A673 (cell line): ENCODE measurements at regions not wholly inside any gene's neighbourhood (a gene's known extent, or its start where the extent isn't known, plus 50 kb on each side); places are given as distances from the start of the nearest gene placed in this dataset.

Experiments
- BruUV-seq: library from RNA; stranded (reverse); fragments of 400-500 nt; replicated peaks from 2 replicates; lab custom pipeline; 2021; lab: Mats Ljungman, UMichigan
- CTCF ChIA-PET: fragments of 300-600 bp; sonication (Branson Sonifier 250); formaldehyde crosslinking; loops from one replicate; lab custom pipeline; 2022; ENCODE audit warnings: antibody characterized with exemption; lab: Charles Lee
- POLR2A ChIA-PET: fragments of 300-600 bp; sonication (Branson Sonifier 250); formaldehyde crosslinking; loops from one replicate; lab custom pipeline; 2022; ENCODE audit warnings: antibody characterized with exemption; ENCODE audit not compliant: low non-redundant PET; lab: Charles Lee
- DNase-seq: peaks from one replicate; pipeline ENCODE4 v3.0.0-alpha.2; 2015; ENCODE audit warnings: low spot score
- H3K27ac ChIP-seq: fragments of 200-600 bp; sonication (generic); 2 replicates; pipeline ENCODE4 v1.5.1; 2016; ENCODE audit warnings: mixed run types, low read depth, mild to moderate bottlenecking, mixed read lengths, antibody characterized with exemption, low read length; ENCODE audit not compliant: poor library complexity, severe bottlenecking
- H3K27me3 ChIP-seq: fragments of 200-600 bp; sonication (generic); replicated peaks from 2 replicates; pipeline ENCODE4 v1.6.1; 2017; ENCODE audit warnings: mixed run types, low read depth, mild to moderate bottlenecking, mixed read lengths, antibody characterized with exemption, low read length; ENCODE audit not compliant: insufficient read depth, poor library complexity
- H3K36me3 ChIP-seq: fragments of 200-600 bp; sonication (generic); 2 replicates; pipeline ENCODE4 v1.6.1; 2016; ENCODE audit warnings: mixed run types, mild to moderate bottlenecking, mixed read lengths, antibody characterized with exemption, low read length; ENCODE audit not compliant: insufficient read depth, poor library complexity, severe bottlenecking
- H3K4me1 ChIP-seq: fragments of 200-600 bp; sonication (generic); 2 replicates; pipeline ENCODE4 v1.6.1; 2017; ENCODE audit warnings: mixed run types, mild to moderate bottlenecking, mixed read lengths, antibody characterized with exemption, low read length; ENCODE audit not compliant: insufficient read depth, poor library complexity, severe bottlenecking
- H3K4me3 ChIP-seq: fragments of 200-600 bp; sonication (generic); 2 replicates; pipeline ENCODE4 v1.5.1; 2016; ENCODE audit warnings: low read depth, mixed run types, mild to moderate bottlenecking, mixed read lengths, low read length; ENCODE audit not compliant: poor library complexity, severe bottlenecking
- H3K9me3 ChIP-seq: fragments of 200-600 bp; sonication (generic); 2 replicates; pipeline ENCODE4 v1.6.1; 2016; ENCODE audit warnings: mixed run types, low read depth, mild to moderate bottlenecking, mixed read lengths, antibody characterized with exemption, low read length; ENCODE audit not compliant: poor library complexity, severe bottlenecking
- CTCF ChIP-seq: fragments of 300-800, 200-600 bp; sonication (generic); conservative IDR thresholded peaks from 2 replicates; pipeline ENCODE4 v1.5.1; 2017; ENCODE audit warnings: low read depth, mild to moderate bottlenecking, antibody characterized with exemption, low read length, moderate library complexity, mixed read lengths
- EZH2 ChIP-seq: fragments of 200-600 bp; sonication (generic); IDR thresholded peaks from 2 replicates; pipeline ENCODE4 v1.6.1; 2017; ENCODE audit warnings: borderline replicate concordance, low read depth, mild to moderate bottlenecking, mixed read lengths, antibody characterized with exemption, low read length; ENCODE audit not compliant: poor library complexity, severe bottlenecking
- intact Hi-C: fragments of 100-400 bp; cut with micrococcal nuclease; formaldehyde crosslinking; loops from one replicate; pipeline ENCODE4 v1.10.0; 2022; ENCODE audit not compliant: unreplicated experiment

DNA sequence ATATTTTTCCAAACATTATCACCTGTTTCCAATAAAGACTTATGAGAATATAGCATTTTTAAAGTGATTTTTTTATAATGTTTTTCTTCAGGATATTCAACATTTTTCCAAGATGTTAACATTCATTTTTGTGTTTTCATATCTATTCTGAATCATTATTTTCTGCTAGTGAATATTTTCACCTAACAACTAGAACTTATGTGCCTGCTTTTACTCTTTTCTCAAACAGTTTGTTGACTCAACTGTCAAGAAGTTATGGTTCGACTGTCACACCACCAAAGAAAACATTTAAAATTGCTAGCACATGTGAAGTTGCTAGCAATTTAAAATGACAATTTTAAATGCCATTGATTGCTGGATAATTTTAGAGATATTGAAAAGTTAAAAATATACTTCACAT is 343.3 kb upstream of the CDH9 start:
- Histone ChIP-seq H3K36me3 (no peaks in the 10 kb centered on the region), H3K4me1 (no peaks in the 10 kb centered on the region), H3K27me3 (no peaks in the 10 kb centered on the region), H3K4me3 (no peak overlapping the region), H3K27ac (no peak overlapping the region), H3K9me3 (no peaks in the 10 kb centered on the region)
- BruUV-seq, result no TSS peak
- intact Hi-C loops, result no loop called here
- CTCF ChIA-PET, result no interaction called here
- POLR2A ChIA-PET, result no interaction called here
- DNase-seq, result no peak
- no peak for TF ChIP-seq CTCF
- TF ChIP-seq EZH2, result no peak

DNA sequence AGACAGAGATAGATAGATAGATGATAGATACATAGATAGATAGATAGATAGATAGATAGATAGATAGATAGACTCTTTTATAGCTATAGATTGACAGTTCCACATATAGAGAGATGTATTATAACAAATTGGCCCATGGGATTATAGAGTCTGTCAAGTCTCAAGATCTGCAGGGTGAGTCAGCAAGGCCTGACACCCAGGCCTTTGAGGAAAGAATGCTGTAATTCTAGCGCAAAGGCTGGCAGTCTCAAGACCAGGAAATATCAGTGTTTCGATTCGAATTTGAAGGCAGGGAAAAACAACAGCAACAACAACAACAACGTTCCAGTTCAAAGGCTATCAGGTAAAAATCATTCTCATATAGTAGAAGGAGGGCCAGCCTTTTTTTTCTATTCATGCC is 339.2 kb upstream of the CDH9 start:
- ChIA-PET POLR2A (no interaction called here), CTCF (no interaction called here)
- Histone ChIP-seq H3K27me3 (no peaks in the 10 kb centered on the region), H3K4me3 (no peak overlapping the region), H3K4me1 (no peaks in the 10 kb centered on the region), H3K27ac (no peak overlapping the region), H3K9me3 (no peaks in the 10 kb centered on the region), H3K36me3 (no peaks in the 10 kb centered on the region)
- TF ChIP-seq EZH2 (no peak), CTCF (no peak)
- no peak for DNase-seq
- intact Hi-C loops, result no loop called here
- BruUV-seq, result no TSS peak

DNA sequence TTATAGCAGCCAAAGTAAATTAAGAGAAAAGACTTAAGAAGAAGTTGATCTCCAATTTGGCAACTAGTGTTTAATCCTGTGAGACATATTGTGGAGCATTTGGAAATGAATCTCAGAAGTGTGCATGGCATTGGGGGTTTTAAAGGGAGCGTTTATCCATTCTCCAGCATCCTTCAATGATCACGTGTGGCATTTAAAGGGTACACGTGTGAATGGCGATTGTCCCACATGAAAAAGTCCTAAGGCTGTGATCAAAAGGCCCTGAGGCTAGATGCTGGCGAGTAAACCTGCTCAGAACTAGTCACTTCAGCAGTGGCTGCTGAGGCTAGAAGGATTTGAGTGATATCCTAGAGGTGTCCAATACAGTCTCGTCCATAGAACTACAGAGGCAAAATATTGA is 315.6 kb upstream of the CDH9 start:
- H3K4me1 ChIP-seq, result no peaks in the 10 kb centered on the region
- no peaks in the 10 kb centered on the region for H3K36me3 ChIP-seq
- no peaks in the 10 kb centered on the region for H3K9me3 ChIP-seq
- POLR2A ChIA-PET, result no interaction called here
- CTCF ChIA-PET, result no interaction called here
- no peak overlapping the region for H3K4me3 ChIP-seq
- no peaks in the 10 kb centered on the region for H3K27me3 ChIP-seq
- no peak overlapping the region for H3K27ac ChIP-seq
- TF ChIP-seq CTCF, result no peak
- TF ChIP-seq EZH2, result no peak
- BruUV-seq, result no TSS peak
- intact Hi-C loops, result no loop called here
- DNase-seq, result no peak
